ENCODE measurements at regions not wholly inside any gene's neighbourhood (a gene's known extent, or its start where the extent isn't known, plus 50 kb on each side); places are given as distances from the start of the nearest gene placed in this dataset. TPM values are rescaled to one million over a fixed set of nuclear protein-coding genes. Genes with fewer than 3 reads are reported as not detected.

DNA sequence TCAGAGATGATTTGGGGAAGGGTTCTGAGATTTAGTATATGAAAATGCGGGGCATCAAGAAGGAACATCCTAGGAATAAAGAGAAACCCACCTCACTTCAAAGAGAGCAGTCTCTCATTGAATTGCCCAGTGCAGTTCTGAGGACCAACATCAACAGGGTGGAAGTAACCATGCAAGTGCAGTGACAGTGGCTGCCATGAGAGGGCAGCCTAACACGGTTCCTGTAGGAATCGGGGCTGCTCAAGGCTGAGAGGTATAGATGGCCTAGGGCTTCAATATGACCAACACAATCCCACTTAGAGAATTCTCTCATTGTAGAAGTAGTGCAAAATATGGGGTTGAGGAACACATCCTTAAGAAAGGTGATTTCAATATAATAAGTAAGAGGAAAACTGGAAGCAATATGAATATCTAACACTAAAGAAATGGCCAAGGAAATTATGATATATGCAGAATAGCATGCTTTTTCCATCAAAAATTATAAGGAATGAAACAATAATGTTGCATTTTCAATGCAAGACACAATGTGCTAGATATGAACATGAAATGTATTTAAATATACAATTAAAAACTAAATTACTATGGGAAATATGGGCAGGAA is 51.1 kb upstream of the ARRDC4 start:
- Histone ChIP-seq H3K27ac (replicated peaks; ENCODE audit: low read length) (no peak overlapping the region), H2BK15ac (ENCODE audit: low read length) (no peak overlapping the region), H2AK5ac (ENCODE audit: low read depth, low read length) (no peak overlapping the region), H3K4ac (ENCODE audit: low read length) (no peak overlapping the region), H3K9ac (ENCODE audit: low read depth, low read length, poor library complexity) (no peak overlapping the region), H3K27me3 (ENCODE audit: control insufficient read depth in 3 of 3, insufficient read depth in 3 of 3, low read depth in 1 of 3, low read length in 3 of 3) (peaks cover 0 to 8% (median 0%) of the 10 kb centered on the region in 3 experiments), H3K36me3 (replicated peaks in 1 of 2; ENCODE audit: control insufficient read depth in 2 of 2, insufficient read depth in 2 of 2, low read length in 2 of 2) (no peaks in the 10 kb centered on the region), H3K9me3 (replicated peaks in 1 of 2; ENCODE audit: control insufficient read depth in 2 of 2, insufficient read depth in 1 of 2, low read depth in 1 of 2, low read length in 2 of 2) (no peaks in the 10 kb centered on the region), H4K8ac (ENCODE audit: low read depth, low read length) (no peak overlapping the region), H2BK5ac (ENCODE audit: low read length) (no peak overlapping the region), H3K23ac (ENCODE audit: low read depth, low read length, poor library complexity) (no peak overlapping the region), H2BK120ac (ENCODE audit: low read depth, low read length) (no peak overlapping the region), H3K14ac (ENCODE audit: low read length) (no peak overlapping the region), H2BK12ac (ENCODE audit: low read length) (no peak overlapping the region), H3K79me1 (ENCODE audit: low read depth, low read length) (no peaks in the 10 kb centered on the region), H3K4me1 (ENCODE audit: control insufficient read depth in 2 of 2, insufficient read depth in 1 of 2, low read depth in 1 of 2, low read length in 2 of 2) (no peaks in the 10 kb centered on the region), H3K4me3 (ENCODE audit: low read length in 2 of 2) (no peak overlapping the region), H3K4me2 (ENCODE audit: insufficient read depth, low read length, poor library complexity, severe bottlenecking) (no peak overlapping the region), H3K18ac (ENCODE audit: low read length) (no peak overlapping the region), H2AFZ (ENCODE audit: low read length) (no peak overlapping the region), H4K91ac (ENCODE audit: low read depth, low read length, poor library complexity) (no peak overlapping the region)
- peak; percentile 63 for DNase-seq (ENCODE audit: low spot score)
- no CpG with 5 or more reads among the region's 3 CpGs for WGBS, 2 donors (ENCODE audit: extremely low coverage in 2 of 2, insufficient read length in 2 of 2, insufficient replicate concordance in 1 of 2)

Small RNAs in the stretch of these regions (small RNA-seq; reads per million reads assigned to genes)
- gene AC110588.1 (ENCODE audit: insufficient read depth) (not detected), gene RF00017 (ENCODE audit: insufficient read depth) (not detected), gene RNA5SP401 (ENCODE audit: insufficient read depth) (not detected)
